Kidney tubule cell (primary cell): ENCODE measurements at regions not wholly inside any gene's neighbourhood (a gene's known extent, or its start where the extent isn't known, plus 50 kb on each side); places are given as distances from the start of the nearest gene placed in this dataset.
A peak's percentile ranks its signal among the peaks of the same experiment; 100 is the strongest.

Source experiments
- DNase-seq: peaks from one replicate; pipeline ENCODE4 v3.0.0-alpha.2; 2018; ENCODE audit warnings: low spot score

GRCh38 chr5:116675626-116675910, 100.9 kb upstream of the SEMA6A start:
- no peak for DNase-seq

DNA sequence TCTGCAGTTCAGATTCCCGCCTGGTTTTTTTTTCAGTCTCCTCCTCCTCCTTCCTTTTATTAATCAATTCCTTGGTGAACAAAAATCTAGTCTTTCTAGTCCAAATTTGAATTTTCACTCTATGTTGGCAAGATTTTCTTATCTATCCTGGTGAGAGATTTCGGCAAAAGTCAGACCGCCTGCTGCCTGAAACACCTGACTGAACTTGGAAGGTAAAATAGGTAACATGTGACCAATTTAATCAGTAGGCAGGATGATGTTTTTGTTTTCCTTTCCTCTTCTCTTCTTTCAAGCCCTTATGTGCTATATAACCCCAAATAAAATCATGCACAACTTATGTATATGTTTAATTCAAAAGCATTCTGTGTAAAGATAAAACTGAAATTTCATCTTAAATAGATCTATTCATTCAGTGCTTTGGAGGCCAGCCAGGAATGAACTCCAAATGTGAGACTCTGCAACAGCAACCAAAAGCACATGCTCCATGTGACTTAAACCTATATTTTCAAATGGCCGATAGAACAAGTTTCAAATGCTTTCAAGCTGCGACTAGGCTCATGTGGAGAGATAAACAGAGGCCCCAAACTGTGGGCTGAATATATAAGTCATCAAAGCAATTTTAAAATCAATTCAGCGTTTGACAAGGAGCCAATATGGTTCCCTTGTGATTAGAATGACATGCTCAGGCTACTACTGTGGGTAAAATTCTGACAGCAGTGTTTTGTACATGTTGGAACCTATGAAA, 100.4 kb upstream of the SEMA6A start:
- no peak for DNase-seq

DNA sequence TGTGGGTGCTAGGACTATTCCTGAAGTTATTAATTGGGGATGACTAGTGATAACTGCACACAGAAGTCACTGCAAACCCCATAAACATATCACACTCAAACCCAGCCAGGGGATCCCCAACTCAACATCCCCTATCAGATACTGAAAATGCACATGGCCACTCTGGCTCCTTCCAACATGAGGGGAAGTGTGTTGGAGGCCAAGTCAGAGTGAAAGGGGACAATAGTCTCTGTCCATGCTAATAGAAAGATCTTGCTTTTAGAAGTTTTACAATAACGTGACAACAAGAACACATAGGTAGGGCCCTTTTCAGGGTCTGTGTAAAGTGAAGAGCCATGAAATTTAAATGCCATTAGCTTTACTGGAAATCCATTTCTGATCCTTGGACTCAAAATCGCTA, 98.8 kb upstream of the SEMA6A start:
- DNase-seq = no peak

- peak; percentile 74 for DNase-seq
These were observed 97.6 kb upstream of the SEMA6A start for GRCh38 chr5:116672203-116672602.

GRCh38 chr5:116671211-116671736, 96.7 kb upstream of the SEMA6A start:
- no peak for DNase-seq

- DNase-seq = peak; percentile 42
These were observed 94.8 kb upstream of the SEMA6A start for GRCh38 chr5:116669261-116670031.

DNA sequence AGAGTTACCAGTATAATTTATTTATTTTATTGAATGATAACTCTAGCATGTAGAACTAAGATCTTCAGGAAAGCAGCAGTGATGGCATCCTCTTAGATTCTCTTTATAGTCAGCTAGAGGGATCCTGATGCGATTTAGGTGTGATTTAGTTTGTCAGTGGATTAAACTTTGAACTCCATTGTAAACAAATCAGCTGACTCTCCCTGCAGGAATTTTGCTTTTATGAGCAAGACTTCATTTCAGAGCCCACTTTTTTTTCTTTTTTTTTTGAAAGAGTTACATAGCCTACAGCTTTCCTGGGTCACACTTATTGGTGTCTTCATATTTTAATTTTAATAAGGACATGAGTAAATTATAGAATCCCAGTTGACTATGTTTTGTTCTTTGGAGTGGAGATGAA, 93.8 kb upstream of the SEMA6A start:
- DNase-seq = peak; percentile 41

DNA sequence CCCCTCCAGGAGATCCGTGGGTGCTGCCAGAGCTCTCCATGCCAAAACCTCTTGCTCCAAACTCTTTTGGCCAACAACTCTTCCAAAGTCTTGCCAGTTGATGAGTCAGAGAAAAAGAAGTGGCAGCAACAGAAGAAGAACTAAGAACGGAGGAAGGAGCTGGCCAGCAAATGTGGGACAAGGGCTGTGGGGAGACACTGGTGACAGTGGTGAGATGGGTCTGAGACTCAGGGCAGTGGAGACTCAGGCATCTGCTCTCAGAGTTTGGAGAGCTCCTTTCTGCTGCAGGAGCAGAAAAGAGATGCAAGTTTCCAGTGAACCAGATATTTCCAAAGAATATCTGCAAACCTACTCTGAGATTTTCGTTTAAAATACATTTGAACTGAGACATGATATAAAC, 92.3 kb upstream of the SEMA6A start:
- no peak for DNase-seq

GRCh38 chr5:116664988-116665387, 90.4 kb upstream of the SEMA6A start:
- DNase-seq = no peak

DNA sequence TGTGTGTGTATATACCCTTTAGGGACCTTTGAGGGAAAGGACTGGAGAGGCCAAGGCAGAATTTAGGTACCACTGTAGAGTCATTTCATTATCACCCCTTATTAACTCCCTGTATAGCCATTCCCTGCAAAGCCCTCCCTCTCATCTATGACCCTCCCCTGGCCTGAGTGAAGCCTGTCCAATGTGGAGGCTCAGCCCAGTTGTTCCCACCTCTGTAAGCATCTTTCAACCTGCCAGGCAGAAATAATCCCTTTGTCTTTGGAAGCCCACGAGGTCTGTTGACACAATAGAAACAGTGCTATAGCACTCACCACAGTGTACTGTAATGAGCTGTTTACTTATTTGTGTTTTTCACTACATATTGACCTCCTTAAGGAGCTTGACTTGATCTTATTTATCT, 88.5 kb upstream of the SEMA6A start:
- DNase-seq = no peak

DNA sequence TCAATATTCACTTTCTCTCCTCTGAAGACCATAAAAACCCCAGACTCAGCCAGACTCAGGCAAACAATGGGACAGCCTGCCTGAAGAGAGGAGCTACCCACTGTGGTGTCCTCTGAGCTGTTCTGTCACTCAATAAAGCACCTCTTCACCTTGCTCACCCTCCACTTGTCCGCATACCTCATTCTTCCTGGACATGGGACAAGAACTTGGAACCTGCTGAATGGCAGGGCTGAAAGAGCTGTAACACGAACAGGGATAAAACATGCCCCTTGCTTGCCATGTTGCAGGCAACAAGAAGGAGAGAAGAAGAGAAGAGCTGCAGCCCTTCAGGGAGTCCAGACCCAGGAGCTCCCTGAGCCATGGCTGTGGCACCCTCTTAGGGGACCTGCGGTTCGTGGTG, 86.8 kb upstream of the SEMA6A start:
- no peak for DNase-seq

GRCh38 chr5:116660929-116661328, 86.3 kb upstream of the SEMA6A start:
- no peak for DNase-seq

GRCh38 chr5:116658830-116659229, 84.2 kb upstream of the SEMA6A start:
- no peak for DNase-seq

- no peak for DNase-seq
These were observed 83.5 kb upstream of the SEMA6A start for GRCh38 chr5:116658141-116658540.

- DNase-seq = no peak
These were observed 80.8 kb upstream of the SEMA6A start for GRCh38 chr5:116655431-116655830.

DNA sequence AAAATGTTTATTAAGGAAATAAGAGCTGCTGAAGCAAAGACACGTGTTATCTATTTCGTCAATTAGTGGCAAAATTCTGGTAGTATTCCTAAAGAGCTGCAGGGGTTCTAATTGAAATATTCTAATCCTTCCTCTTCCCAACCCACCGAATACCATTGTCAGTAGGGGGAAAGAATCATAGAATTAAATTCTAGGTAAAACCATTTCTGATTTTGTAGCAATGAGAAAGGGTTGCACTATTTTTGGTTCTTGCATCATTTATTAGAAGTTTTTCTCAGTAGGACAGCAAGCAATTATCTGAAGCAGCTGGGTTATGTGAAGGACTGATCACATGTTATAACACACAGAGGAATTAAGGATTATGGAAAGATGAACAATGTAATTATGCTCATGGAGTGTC, 80.3 kb upstream of the SEMA6A start:
- DNase-seq = no peak

DNA sequence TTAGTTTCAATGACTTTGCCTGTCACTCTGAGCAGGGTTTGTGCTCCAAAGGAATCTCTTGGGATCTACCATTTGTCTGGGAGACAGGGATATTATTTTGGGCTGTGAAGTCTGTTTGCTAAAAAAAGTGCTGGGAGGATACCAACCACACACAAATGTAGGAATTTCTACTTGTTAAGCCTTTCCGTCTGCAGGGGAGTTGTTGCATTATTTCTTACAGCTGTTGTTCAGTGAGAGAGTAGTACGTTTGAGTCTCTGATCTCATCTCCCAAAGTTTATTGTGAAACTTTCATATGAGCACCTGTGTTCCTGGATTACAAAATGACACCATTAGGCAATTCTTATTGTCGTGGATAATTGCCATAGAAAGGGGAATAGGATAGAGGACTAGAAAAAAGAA, 78.3 kb upstream of the SEMA6A start:
- no peak for DNase-seq

GRCh38 chr5:116652196-116652729, 77.6 kb upstream of the SEMA6A start:
- peak; percentile 89 for DNase-seq

- DNase-seq = no peak
These were observed 77.0 kb upstream of the SEMA6A start for GRCh38 chr5:116651653-116652052.

DNA sequence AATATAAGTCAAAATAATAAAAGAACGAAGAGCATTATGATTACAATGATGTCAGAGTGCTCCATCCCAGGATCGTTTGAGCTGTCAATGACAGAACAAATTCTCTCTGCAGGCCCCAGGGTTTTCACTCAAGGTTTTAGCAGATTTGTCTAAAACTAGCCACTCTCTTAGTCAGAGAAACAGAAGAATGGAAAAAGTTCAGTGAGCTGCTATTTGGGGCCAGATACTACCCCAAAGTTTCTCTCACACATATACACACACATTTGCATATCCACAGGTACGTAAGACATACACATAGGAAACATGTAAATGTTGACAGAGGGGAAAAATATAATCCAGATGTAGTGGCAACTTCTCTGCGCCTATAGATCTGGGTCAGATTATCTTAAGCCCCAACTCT, 76.3 kb upstream of the SEMA6A start:
- DNase-seq = no peak

- DNase-seq = no peak
These were observed 75.9 kb upstream of the SEMA6A start for GRCh38 chr5:116650544-116650943.

DNA sequence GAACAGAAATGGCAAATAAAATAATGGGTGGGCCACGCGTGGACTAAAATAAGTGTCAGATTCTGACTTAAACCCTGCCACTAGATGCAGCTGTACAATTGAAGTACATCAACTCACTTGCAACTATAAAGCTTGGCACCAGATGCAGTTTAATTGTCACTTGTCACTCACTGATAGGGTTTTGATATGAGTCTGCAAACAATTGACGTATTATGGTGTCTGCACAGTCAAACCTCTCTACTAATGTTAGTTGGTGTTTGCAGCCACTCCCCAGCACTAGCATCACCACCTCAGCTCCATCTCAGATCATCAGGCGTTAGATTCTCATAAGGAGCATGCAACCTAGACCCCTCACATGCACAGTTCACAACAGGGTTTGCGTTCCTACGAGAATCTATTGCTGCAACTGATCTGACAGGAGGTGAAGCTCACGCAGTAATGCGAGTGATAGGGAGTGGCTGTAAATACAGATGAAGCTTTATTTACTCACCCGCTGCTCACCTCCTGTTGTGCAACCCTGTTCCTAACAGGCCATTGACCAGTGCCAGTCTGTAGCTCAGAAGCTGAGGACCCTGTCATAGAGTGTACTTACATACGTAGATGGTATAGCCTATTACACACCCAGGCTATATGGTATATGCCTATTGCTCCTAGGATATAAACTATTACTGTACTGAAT, 72.1 kb upstream of the SEMA6A start:
- DNase-seq = no peak

- peak; percentile 87 for DNase-seq
These were observed 71.0 kb upstream of the SEMA6A start for GRCh38 chr5:116645627-116646026.
